IPS-NIHi11 (cell line): ENCODE measurements at regions not wholly inside any gene's neighbourhood (a gene's known extent, or its start where the extent isn't known, plus 50 kb on each side); places are given as distances from the start of the nearest gene placed in this dataset.
"Not testable (repeated sequence)": the region's sequence is repeated elsewhere in the genome, so short reads cannot be mapped to it uniquely, and the experiment has no call there.

Experiments
- DNase-seq: peaks from one replicate; pipeline ENCODE4 v3.0.0; 2012; ENCODE audit warnings: mixed read lengths, low spot score

- peak; percentile 84 for DNase-seq
Observed at GRCh38 chr7:65251851-65252620, 121.6 kb upstream of the ZNF92 start.

DNA sequence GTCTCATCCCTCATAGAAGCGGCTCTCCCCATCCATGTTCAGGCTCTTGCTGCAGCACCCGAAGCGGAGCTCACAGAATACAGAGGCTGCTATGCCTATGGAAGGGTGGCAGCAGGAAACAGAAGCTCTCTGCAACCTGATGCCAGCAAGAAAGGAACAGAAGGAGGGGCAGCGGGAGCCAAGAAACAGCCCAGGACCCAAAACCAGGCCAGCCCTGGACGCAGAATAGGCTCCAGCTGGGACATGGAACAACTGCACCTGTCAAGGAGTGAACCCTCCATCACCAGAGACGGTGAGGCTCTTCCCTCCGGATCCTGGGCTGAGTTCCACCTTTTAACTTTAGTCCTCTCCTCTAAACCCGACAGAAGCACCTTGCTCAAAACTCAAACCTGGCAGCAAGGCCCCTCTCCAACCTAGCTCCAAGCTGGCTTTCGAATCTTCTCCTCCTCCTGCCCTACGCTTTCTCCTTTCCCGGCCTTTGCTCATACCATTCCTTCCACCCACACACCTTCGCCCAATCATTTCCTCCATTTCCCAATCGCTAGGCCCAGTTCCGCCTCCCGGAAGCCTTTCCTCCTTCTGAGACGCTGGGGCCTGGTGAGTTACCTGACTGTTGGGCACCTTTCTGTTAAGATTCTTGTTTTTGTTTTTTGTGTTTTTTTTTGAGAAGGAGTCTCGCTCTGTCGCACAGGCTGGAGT, 122.8 kb upstream of the ZNF92 start:
- DNase-seq = no peak

DNA sequence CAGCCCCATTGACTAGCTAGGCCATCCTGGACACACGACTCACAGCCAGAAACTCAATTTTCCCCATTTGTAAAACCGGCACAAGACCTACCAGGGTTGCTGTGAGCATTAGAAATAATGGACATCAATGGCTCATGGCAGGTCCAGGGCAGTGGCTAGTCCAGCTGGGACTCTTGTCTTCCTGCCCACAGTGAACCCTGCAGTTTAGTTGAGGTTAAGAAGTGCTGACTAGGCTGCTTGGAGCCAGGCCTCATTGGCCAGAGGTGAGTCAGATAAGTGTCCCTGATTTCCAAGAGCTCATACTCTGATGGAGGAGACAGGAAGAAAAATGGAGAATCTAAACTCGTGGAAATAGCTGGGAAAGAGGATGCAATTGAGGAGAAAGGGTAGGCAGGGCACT, 123.4 kb upstream of the ZNF92 start:
- DNase-seq = no peak

GRCh38 chr7:65247491-65247890, 126.2 kb upstream of the ZNF92 start:
- DNase-seq = no peak

- DNase-seq = peak; percentile 81
Observed at GRCh38 chr7:65239707-65240352, 133.8 kb upstream of the ZNF92 start.

DNA sequence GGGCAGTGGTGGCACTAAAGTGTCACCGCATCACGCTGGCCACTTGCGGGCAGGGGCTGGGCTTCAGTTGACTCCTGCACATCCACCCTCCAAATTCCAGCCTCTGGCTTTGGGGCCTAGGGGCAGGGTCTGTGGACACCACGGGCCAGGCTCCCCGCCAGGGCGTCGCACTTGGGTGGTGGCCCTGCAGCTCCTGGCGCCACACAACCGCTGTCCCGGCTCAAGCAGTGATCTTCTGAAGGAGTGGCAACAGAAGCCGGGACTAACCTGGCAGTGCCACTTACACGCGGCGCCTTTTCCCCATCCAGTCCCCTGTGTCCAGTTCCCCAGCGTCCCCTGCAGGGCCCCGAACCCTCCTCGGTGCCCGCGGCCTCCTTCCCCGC, 134.3 kb upstream of the ZNF92 start:
- no peak for DNase-seq

- no peak for DNase-seq
Observed at GRCh38 chr7:65238785-65239184, 134.9 kb upstream of the ZNF92 start.

DNA sequence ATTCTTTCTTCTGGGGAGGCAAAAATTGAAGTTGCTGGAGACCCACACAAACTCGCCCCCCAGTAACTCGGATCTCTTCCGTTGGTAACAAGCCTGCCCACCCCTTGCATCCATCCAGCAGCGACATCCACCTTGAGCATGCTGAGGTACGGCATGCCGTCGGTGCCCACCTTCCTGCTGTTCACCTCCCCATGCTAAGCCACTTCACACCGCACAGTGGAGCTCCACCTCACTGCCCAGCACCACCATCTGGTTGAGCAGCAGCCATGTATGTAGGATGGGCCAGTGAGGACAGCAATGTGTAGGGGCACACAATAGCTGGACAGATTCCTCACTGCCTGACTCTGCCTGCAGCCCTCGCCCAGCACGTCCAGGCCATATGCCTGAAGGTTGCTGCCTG, 138.1 kb upstream of the ZNF92 start:
- DNase-seq = no peak

GRCh38 chr7:65233409-65234034, 140.1 kb upstream of the ZNF92 start:
- DNase-seq = no peak

DNA sequence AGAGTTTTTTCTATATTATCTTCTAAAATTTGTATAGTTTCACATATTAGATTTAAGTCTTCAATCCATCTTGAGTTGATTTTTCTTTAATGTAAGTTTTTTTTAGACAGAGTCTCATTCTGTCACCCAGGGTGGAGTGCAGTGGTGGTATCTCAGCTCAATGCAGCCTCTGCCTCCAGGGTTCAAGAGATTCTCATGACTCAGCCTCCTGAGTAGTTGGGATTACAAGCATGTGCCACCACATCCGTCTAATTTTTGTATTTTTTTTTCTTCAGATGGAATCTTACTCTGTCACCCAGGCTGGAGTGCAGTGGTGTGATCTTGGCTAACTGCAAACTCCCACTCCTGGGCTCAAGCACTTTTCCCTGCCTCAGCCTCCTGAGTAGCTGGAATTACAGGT, 143.4 kb upstream of the ZNF92 start:
- DNase-seq = no peak

GRCh38 chr7:65225422-65226006, 148.1 kb upstream of the ZNF92 start:
- DNase-seq = no peak

GRCh38 chr7:65222655-65223054, 151.0 kb upstream of the ZNF92 start:
- no peak for DNase-seq

DNA sequence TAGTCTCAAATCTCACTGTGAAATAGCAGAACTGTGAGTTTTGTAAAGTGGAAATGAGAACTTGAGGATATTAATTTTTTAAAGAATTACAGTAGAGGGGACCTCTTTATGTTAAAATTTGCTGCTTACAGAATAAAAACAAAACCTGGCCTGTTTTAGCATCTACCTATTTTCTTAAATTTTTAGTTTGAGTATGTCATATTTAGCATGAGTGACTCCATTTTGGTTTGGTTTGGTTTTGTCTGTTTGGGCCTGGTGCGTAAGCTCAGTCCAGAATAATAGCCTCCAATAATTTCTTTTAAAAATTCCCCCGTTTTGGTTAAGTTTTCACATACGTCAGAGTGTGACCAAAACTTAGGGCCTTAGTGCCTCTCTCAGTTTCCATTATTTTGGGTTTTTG, 152.0 kb upstream of the ZNF92 start:
- no peak for DNase-seq

DNA sequence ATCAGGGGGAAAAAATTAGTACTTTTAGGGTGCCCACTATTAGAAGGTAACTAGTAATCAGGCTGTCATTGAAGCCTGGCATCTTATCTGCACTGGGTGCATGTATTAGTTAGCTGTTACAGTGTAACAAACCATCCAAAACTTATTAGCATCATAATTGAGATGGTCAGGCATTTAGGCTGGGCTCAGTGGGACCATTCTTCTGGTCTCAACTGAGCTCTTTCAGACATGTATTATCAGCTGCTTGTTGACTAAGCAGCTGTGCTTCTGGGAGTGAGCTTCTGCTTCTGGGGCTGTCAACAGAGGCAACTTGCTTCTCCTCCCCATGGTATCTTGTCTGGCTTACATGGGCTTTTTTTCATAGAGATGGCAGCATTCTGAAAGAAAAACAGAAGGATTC, 154.0 kb upstream of the ZNF92 start:
- DNase-seq = no peak

- peak; percentile 62 for DNase-seq
Observed at GRCh38 chr7:65216469-65216868, 157.2 kb upstream of the ZNF92 start.

DNA sequence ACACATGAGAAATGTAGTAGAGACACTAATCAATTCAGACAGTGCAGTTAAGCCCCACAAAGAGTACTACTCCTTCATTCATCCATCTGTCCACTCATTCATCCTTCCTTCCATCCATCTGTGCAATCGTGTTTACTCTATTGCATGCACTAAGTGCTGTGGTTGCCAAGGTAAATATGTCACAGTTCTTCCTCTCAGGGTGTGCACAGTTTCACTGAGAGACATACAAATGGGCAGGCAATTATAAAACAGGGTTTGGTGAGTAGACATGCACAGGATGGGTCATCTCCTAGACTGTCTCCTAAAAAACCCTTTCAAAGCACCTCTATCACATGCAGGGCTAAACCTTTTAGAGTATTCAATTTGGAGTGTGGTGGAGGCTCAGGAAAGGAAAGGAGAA, 160.4 kb upstream of the ZNF92 start:
- not testable (repeated sequence) for DNase-seq

DNA sequence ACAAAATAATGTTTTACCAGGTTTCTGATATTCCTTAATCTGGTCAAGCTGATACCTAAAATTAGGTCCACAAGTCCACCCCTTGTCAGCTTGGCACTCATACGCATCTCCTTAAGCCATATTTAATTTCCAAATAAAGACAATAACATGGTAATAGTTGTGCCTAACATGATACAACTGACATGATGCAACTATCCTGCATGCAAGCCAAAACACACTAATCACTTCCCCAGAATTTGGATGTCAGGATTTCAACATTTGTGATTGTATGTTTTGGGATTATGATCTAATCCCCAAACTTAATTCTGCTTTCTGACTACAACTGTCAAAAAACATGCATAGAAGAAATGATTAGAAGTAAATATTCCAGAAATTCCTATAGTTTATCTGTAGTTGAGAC, 174.4 kb upstream of the ZNF92 start:
- DNase-seq = not testable (repeated sequence)

- DNase-seq = not testable (repeated sequence)
Observed at GRCh38 chr7:65193334-65194058, 180.2 kb upstream of the ZNF92 start.

DNA sequence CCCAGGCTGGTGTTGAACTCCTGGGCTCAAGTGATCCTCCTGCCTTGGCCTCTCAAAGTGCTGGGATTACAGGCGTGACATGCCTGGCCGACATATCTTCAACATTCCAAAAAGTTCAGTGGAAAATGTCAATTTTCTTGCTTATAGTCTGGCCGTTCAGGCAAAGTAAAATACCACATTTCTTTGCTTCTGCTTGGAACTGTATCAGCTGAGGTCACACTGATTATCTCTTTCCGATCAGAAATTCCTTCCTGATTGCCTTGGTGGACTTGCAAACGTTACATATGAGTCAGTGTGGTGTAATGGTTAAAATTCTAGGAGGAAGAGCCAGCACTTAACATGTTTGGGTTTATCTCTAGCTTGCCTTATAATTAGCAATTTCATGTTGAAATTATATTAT, 170.6 kb upstream of the ERV3-1 start:
- not testable (repeated sequence) for DNase-seq

- not testable (repeated sequence) for DNase-seq
Observed at GRCh38 chr7:65150105-65150504, 143.6 kb upstream of the ERV3-1 start.

DNA sequence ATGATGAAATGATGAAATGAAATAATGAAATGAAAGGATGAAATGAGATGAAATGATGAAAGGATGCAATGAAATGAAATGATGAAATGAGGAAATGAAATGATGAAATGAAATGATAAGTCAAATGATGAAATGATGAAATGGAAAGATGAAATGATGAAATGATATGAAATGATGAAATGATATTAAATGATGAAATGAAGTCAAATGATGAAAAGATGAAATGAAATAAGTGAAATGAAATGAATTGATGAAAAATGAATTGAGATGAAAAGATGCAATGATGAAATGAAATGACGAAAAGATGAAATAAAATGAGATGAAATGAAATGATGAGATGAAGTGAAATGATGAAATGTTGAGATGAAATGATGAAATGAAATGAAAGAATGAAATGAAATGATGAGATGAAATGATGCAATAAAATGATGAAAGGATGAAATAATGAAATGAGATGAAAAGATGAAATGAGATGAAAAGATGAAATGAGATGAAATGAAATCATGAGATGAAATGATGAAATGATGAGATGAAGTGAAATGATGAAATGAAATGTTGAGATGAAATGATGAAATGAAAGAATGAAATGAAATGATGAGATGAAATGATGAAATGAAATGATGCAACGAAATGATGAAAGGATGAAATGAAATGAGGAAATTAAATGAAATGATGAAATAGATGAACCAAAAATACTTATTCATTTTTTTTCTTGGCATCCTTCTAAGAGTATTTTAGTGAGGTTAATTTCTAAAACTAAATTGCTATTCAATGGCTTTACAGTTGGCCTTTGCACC, 139.8 kb upstream of the ERV3-1 start:
- not testable (repeated sequence) for DNase-seq
